ENCODE measurements at regions not wholly inside any gene's neighbourhood (a gene's known extent, or its start where the extent isn't known, plus 50 kb on each side); places are given as distances from the start of the nearest gene placed in this dataset.

GRCh38 chr3:170780471-170780870, 89.5 kb downstream of the RPL22L1 start:
- no peak for DNase-seq

- no peak for DNase-seq
Measured at GRCh38 chr3:170778240-170779217, 91.5 kb downstream of the RPL22L1 start.

GRCh38 chr3:170777564-170777926, 92.5 kb downstream of the RPL22L1 start:
- DNase-seq = no peak

GRCh38 chr3:170776887-170777563, 93.0 kb downstream of the RPL22L1 start:
- no peak for DNase-seq

- DNase-seq = no peak
Measured at GRCh38 chr3:170773682-170774425, 96.1 kb downstream of the RPL22L1 start.

- DNase-seq = no peak
Measured at GRCh38 chr3:170772175-170772574, 97.8 kb downstream of the RPL22L1 start.

- DNase-seq = no peak
Measured at GRCh38 chr3:170768334-170768801, 101.6 kb downstream of the RPL22L1 start.

GRCh38 chr3:170767576-170767941, 102.4 kb downstream of the RPL22L1 start:
- no peak for DNase-seq

GRCh38 chr3:170766823-170767575, 103.0 kb downstream of the RPL22L1 start:
- DNase-seq = no peak

GRCh38 chr3:170766253-170766652, 103.7 kb downstream of the RPL22L1 start:
- no peak for DNase-seq

GRCh38 chr3:170765419-170766078, 104.4 kb downstream of the RPL22L1 start:
- DNase-seq = no peak

GRCh38 chr3:170764017-170764416, 106.0 kb downstream of the RPL22L1 start:
- no peak for DNase-seq

GRCh38 chr3:170762064-170762463, 107.9 kb downstream of the RPL22L1 start:
- no peak for DNase-seq

GRCh38 chr3:170761103-170761502, 108.9 kb downstream of the RPL22L1 start:
- DNase-seq = no peak

- DNase-seq = no peak
Measured at GRCh38 chr3:170760174-170760526, 109.8 kb downstream of the RPL22L1 start.

GRCh38 chr3:170759511-170760173, 110.4 kb downstream of the RPL22L1 start:
- no peak for DNase-seq

- DNase-seq = no peak
Measured at GRCh38 chr3:170757038-170757437, 113.0 kb downstream of the RPL22L1 start.

- DNase-seq = no peak
Measured at GRCh38 chr3:170754311-170754693, 115.7 kb downstream of the RPL22L1 start.

GRCh38 chr3:170753421-170754310, 116.3 kb downstream of the RPL22L1 start:
- DNase-seq = no peak

- DNase-seq = no peak
Measured at GRCh38 chr3:170752571-170753155, 117.3 kb downstream of the RPL22L1 start.

Data from activated effector memory CD4-positive, alpha-beta T cell treated with anti-CD3 and anti-CD28 coated beads, Interleukin-2, amount 50 U/mL, for 16 hours (primary cell).